ENCODE measurements at regions not wholly inside any gene's neighbourhood (a gene's known extent, or its start where the extent isn't known, plus 50 kb on each side); places are given as distances from the start of the nearest gene placed in this dataset.
A peak's percentile ranks its signal among the peaks of the same experiment; 100 is the strongest.

DNA sequence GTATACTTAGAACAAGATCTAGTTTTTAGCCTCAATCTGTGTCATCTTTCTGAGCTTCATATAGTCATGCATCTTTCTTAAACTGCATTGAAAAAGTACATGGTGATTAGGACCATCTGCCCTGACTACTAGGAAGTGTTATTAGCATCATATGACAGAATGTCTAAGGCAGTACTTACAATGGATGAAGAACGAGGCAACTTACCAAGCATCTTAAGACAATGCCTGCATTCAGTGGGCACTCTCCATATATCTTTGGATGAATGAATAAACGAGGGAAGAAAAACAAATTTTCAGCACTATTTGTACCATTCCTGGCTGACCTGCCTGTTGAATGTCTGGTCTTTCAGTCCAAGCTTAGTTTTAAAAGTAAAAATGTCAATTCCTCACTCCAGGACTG is 185.4 kb upstream of the EPHA3 start:
- in situ Hi-C loops (cut with HindIII; ENCODE audit: low pct_unique_long_range_greater_than_20kb, low sequenced_read_pairs) = no loop called here
- peak; percentile 81 for DNase-seq (ENCODE audit: low read depth, low spot score)

DNA sequence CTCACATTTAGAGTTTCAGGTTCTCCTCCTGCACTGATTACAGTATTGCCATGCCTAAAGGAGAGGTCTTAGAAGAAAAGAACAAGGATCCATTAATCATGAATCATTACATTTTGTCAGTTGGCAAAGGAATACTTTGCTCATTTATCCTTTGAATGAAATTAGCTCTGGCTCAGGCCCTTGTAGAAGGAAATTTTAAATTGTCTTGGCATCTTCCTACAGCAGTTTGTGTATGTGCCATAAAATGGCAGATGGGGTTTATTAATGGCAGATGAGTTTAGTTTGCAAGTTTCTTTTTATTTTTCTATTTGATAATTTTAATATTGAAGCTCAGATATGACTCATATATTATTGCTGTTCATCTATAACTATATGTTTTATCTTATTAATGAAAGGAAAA is 181.2 kb upstream of the EPHA3 start:
- in situ Hi-C loops (cut with HindIII; ENCODE audit: low pct_unique_long_range_greater_than_20kb, low sequenced_read_pairs) = no loop called here
- no peak for DNase-seq (ENCODE audit: low read depth, low spot score)

DNA sequence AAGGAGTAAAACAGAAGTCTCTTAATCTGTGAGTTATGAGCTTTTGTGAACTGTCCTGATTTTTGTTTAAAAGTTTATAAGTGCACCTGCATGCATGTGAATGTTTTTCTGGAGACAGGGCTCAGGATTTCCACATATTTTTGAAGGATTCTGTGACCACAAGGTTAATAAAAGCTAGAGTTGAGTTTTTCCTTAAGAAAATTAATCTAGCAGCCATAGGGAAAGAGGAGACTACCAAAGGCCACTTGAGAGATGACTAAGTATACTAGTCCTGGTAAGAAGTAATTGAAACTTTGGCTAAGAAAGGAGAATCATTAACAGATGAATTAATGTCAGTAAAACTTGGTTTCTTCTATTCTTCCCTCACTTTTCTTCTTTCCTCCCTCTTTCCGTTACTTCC is 176.8 kb upstream of the EPHA3 start:
- in situ Hi-C loops (cut with HindIII; ENCODE audit: low pct_unique_long_range_greater_than_20kb, low sequenced_read_pairs) = no loop called here
- no peak for DNase-seq (ENCODE audit: low read depth, low spot score)

- DNase-seq (ENCODE audit: low read depth, low spot score) = no peak
Observed at GRCh38 chr3:88936831-88937230, 170.6 kb upstream of the EPHA3 start.

GRCh38 chr3:88940296-88940695 is 167.1 kb upstream of the EPHA3 start:
- no peak for DNase-seq (ENCODE audit: low read depth, low spot score)
- in situ Hi-C loops (cut with HindIII; ENCODE audit: low pct_unique_long_range_greater_than_20kb, low sequenced_read_pairs) = no loop called here

More at GRCh38 chr3:88936831-88937230, 170.6 kb upstream of the EPHA3 start:
- in situ Hi-C loops (cut with HindIII; ENCODE audit: low pct_unique_long_range_greater_than_20kb, low sequenced_read_pairs) = no loop called here

- DNase-seq (ENCODE audit: low read depth, low spot score) = no peak
Observed at GRCh38 chr3:88947013-88947412, 160.4 kb upstream of the EPHA3 start.

DNA sequence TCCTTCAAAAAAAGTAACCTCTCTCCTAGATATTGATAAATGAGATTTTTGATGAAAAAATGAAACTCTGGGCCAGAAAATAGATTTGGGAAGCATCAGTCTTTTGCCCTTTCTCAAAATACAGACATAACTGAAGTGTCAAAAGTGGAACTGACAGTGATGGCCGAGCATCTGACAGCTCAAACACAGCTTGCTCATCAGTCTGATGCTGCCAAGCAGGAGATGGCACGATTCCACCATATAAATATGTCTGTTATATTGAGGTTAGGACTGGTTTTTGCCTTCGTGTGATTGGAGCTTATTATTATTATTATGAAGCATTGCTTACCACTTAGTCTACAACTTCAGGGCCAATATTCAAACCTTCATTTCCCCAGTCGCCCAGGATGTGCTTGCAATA is 152.6 kb upstream of the EPHA3 start:
- in situ Hi-C loops (cut with HindIII; ENCODE audit: low pct_unique_long_range_greater_than_20kb, low sequenced_read_pairs) = no loop called here
- no peak for DNase-seq (ENCODE audit: low read depth, low spot score)

More at GRCh38 chr3:88947013-88947412, 160.4 kb upstream of the EPHA3 start:
- in situ Hi-C loops (cut with HindIII; ENCODE audit: low pct_unique_long_range_greater_than_20kb, low sequenced_read_pairs) = no loop called here

DNA sequence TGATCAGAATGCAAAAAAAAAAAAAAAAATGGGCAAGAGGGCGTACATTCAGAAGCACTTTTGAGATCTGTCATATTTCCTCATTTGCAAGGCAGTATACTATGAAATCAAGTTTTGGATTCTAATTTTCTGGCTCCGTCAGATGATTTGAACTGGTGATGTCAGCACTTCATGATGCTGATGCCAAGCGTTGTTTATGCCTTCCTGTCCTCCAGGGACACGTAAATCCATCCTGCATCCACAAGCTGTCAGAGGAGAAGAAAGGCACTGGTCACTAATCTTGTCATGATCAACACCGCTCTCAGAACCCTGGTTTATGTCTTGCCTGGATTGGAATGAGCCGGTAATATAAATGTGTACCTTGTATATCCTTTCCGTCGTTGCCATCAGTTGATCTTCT is 152.1 kb upstream of the EPHA3 start:
- in situ Hi-C loops (cut with HindIII; ENCODE audit: low pct_unique_long_range_greater_than_20kb, low sequenced_read_pairs) = no loop called here
- no peak for DNase-seq (ENCODE audit: low read depth, low spot score)

GRCh38 chr3:88957711-88958439 is 149.5 kb upstream of the EPHA3 start:
- DNase-seq (ENCODE audit: low read depth, low spot score) = no peak
- in situ Hi-C loops (cut with HindIII; ENCODE audit: low pct_unique_long_range_greater_than_20kb, low sequenced_read_pairs) = no loop called here

GRCh38 chr3:88960019-88960418 is 147.4 kb upstream of the EPHA3 start:
- no peak for DNase-seq (ENCODE audit: low read depth, low spot score)
- in situ Hi-C loops (cut with HindIII; ENCODE audit: low pct_unique_long_range_greater_than_20kb, low sequenced_read_pairs) = no loop called here

DNA sequence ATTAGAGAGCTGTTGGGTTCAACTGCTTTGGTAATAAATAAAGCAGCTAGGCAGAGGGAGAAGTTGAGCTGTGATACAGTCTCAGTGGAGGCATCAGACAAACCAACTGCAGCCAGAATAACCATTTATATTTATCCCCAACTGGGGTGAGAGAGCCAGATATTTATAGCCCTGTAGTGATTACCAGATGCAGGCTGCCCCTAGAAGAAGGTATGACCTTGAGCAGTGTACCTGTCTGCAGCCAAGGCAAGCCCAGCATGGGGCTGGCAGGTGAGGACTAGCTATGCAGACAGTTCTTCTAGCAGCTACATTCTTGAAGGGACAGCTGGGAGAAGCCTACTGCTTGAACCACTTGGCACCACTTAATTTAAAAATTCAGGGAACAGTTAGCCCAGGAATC is 144.4 kb upstream of the EPHA3 start:
- in situ Hi-C loops (cut with HindIII; ENCODE audit: low pct_unique_long_range_greater_than_20kb, low sequenced_read_pairs) = no loop called here
- no peak for DNase-seq (ENCODE audit: low read depth, low spot score)

- in situ Hi-C loops (cut with HindIII; ENCODE audit: low pct_unique_long_range_greater_than_20kb, low sequenced_read_pairs) = no loop called here
- no peak for DNase-seq (ENCODE audit: low read depth, low spot score)
Observed at GRCh38 chr3:88979760-88980159, 127.7 kb upstream of the EPHA3 start.

GRCh38 chr3:88983458-88983857 is 124.0 kb upstream of the EPHA3 start:
- no peak for DNase-seq (ENCODE audit: low read depth, low spot score)
- in situ Hi-C loops (cut with HindIII; ENCODE audit: low pct_unique_long_range_greater_than_20kb, low sequenced_read_pairs) = no loop called here

DNA sequence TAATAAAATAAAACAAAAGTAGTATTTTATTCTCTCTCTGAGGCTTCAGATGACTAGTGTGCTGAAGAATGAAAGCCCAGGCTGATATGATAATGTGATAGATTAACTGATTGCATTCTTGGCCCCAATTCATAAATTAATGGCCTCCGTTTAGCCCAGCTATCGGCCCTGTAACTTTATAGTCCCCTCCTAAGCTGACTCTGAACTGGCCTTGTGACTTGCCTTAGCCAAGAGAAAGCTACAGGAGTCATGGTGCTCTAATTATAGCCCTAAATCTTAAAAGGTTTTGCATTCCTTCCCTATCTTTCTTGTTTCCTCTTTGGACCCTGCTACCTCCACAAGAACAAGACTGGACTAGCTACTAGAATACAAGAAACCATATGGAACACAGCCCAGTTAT is 123.2 kb upstream of the EPHA3 start:
- no peak for DNase-seq (ENCODE audit: low read depth, low spot score)

DNA sequence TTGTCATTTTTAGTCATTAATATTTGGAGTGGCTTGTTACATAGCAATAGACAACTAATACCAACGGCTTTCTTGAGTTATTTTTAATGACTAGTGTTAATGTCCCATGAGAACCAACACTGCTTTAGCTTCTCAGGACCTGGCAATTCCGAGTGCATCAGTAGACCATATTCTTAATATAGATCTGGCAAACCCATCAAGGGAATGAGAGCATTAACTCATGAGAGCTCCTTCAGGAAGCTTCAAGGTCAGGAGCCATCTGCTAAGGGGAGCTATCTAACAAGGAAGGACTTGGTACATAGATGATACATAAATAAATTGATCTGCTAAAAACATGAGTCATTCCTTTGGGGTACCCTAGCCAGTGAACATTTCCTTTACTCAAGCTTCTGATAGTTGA is 122.6 kb upstream of the EPHA3 start:
- in situ Hi-C loops (cut with HindIII; ENCODE audit: low pct_unique_long_range_greater_than_20kb, low sequenced_read_pairs) = no loop called here
- DNase-seq (ENCODE audit: low read depth, low spot score) = no peak

More for the DNA sequence above, 123.2 kb upstream of the EPHA3 start:
- in situ Hi-C loops (cut with HindIII; ENCODE audit: low pct_unique_long_range_greater_than_20kb, low sequenced_read_pairs) = no loop called here

GRCh38 chr3:88985491-88985890 is 121.9 kb upstream of the EPHA3 start:
- in situ Hi-C loops (cut with HindIII; ENCODE audit: low pct_unique_long_range_greater_than_20kb, low sequenced_read_pairs) = no loop called here
- DNase-seq (ENCODE audit: low read depth, low spot score) = no peak

DNA sequence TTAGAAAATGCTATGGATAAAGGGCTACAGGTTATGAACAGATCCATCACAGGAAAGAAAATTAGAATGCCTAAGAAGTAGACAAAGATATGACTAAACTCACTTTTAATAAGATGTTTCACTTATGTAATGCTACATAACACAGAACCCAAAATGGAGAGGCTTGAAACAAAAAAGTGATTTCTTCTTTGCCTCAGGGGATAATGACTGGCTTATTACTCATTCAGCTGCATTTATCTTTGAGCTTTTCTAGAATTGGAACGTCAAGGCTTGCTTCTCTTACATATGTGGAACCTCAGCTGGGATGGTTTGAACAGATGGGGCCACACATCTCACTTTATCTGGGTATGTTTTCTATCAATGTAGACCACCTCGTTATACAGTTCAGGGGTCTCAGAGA is 120.6 kb upstream of the EPHA3 start:
- in situ Hi-C loops (cut with HindIII; ENCODE audit: low pct_unique_long_range_greater_than_20kb, low sequenced_read_pairs) = no loop called here
- peak; percentile 50 for DNase-seq (ENCODE audit: low read depth, low spot score)

DNA sequence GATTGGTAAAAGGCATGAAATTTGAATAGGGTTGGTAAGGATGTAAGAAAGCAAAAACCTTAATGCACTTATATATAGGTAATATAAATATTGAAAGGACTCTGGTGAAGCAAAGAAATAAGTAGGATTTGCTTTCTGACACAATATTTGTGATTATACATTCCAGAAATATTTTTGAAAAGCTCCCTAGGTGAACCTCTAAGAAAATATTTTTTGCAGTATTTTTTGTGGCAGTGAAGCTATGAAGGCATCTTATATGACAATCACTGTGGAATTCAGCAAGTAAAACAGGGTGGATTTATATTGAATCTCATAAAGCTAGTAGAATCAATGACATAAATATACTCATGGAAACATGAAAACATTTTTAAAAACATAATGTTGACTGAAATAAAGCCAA is 119.6 kb upstream of the EPHA3 start:
- no peak for DNase-seq (ENCODE audit: low read depth, low spot score)
- in situ Hi-C loops (cut with HindIII; ENCODE audit: low pct_unique_long_range_greater_than_20kb, low sequenced_read_pairs) = no loop called here

DNA sequence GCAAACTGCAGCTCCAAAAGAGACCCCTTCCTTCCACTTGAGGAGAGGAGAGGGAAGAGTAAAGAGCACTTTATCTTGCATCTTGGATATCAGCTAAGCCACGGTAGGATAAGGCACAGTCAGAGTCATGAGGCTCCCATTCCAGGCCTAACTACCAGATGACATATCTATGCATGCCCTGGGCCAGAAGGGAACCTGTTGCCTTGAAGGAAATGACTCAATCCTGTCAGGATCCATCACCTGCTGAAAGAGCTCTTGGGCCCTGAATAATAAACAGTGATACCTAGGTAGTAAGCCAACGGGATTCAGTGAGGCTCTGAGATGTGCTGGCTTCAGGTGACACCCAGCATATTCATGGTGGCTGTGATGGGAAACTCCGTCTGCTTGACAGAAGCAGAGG is 118.5 kb upstream of the EPHA3 start:
- in situ Hi-C loops (cut with HindIII; ENCODE audit: low pct_unique_long_range_greater_than_20kb, low sequenced_read_pairs) = no loop called here

GRCh38 chr3:88991496-88991895 is 115.9 kb upstream of the EPHA3 start:
- DNase-seq (ENCODE audit: low read depth, low spot score) = no peak
- in situ Hi-C loops (cut with HindIII; ENCODE audit: low pct_unique_long_range_greater_than_20kb, low sequenced_read_pairs) = no loop called here

More for the DNA sequence above, 118.5 kb upstream of the EPHA3 start:
- no peak for DNase-seq (ENCODE audit: low read depth, low spot score)
